ENCODE measurements at regions not wholly inside any gene's neighbourhood (a gene's known extent, or its start where the extent isn't known, plus 50 kb on each side); places are given as distances from the start of the nearest gene placed in this dataset.

GRCh38 chr18:41012194-41012593, 942.8 kb upstream of the PIK3C3 start:
- H3K4me3 ChIP-seq = no peak overlapping the region
- TF ChIP-seq CTCF (IDR thresholded peaks at IDR 0.05 in 8 of 11, conservative IDR thresholded peaks at IDR 0.05 in 3 of 11) (no peak), POLR2AphosphoS5 (IDR thresholded peaks at IDR 0.05) (no peak), POLR2A (IDR thresholded peaks at IDR 0.05) (no peak)
- H3K4me1 ChIP-seq = no peaks in the 10 kb centered on the region
- no peak overlapping the region for H3K27ac ChIP-seq
- 85 to 100% (median 95%) methylated on average over 1 of the region's 1 CpG for WGBS, 5 donors
- no peaks in the 10 kb centered on the region for H3K36me3 ChIP-seq
- no peak for DNase-seq
- no peaks in the 10 kb centered on the region for H3K27me3 ChIP-seq (replicated peaks in 1 of 7)
- intact Hi-C loops (cut with DNase I; ENCODE audit: low total_unique reads) = no loop called here
- peaks cover 0 to 15% (median 2%) of the 10 kb centered on the region in 8 donors for H3K9me3 ChIP-seq

GRCh38 chr18:41009926-41010325, 945.1 kb upstream of the PIK3C3 start:
- H3K9me3 ChIP-seq = peaks cover 0 to 5% (median 0%) of the 10 kb centered on the region in 8 donors
- intact Hi-C loops (cut with DNase I; ENCODE audit: low total_unique reads) = no loop called here
- TF ChIP-seq POLR2AphosphoS5 (IDR thresholded peaks at IDR 0.05) (no peak), CTCF (IDR thresholded peaks at IDR 0.05 in 8 of 11, conservative IDR thresholded peaks at IDR 0.05 in 3 of 11) (no peak)
- no peak for DNase-seq
- H3K27ac ChIP-seq = no peak overlapping the region
- H3K4me1 ChIP-seq = no peaks in the 10 kb centered on the region
- H3K27me3 ChIP-seq (replicated peaks in 1 of 7) = no peaks in the 10 kb centered on the region
- WGBS, 5 donors = 79 to 86% (median 86%) methylated on average over 6 of the region's 6 CpGs
- H3K36me3 ChIP-seq = no peaks in the 10 kb centered on the region
- H3K4me3 ChIP-seq = no peak overlapping the region

GRCh38 chr18:41004324-41004723, 950.7 kb upstream of the PIK3C3 start:
- TF ChIP-seq POLR2AphosphoS5 (IDR thresholded peaks at IDR 0.05) = no peak
- TF ChIP-seq CTCF (IDR thresholded peaks at IDR 0.05 in 8 of 11, conservative IDR thresholded peaks at IDR 0.05 in 3 of 11) = no peak
- TF ChIP-seq POLR2A (IDR thresholded peaks at IDR 0.05) = no peak
- no peaks in the 10 kb centered on the region for H3K27me3 ChIP-seq (replicated peaks in 1 of 7)
- no peak overlapping the region for H3K4me3 ChIP-seq
- no peak for DNase-seq
- no peaks in the 10 kb centered on the region for H3K4me1 ChIP-seq
- WGBS, 5 donors = 62 to 82% (median 68%) methylated on average over 3 of the region's 3 CpGs
- H3K36me3 ChIP-seq = no peaks in the 10 kb centered on the region
- H3K9me3 ChIP-seq = no peaks in the 10 kb centered on the region
- no peak overlapping the region for H3K27ac ChIP-seq
- intact Hi-C loops (cut with DNase I; ENCODE audit: low total_unique reads) = no loop called here

- Histone ChIP-seq H3K4me3 (no peak overlapping the region), H3K27me3 (replicated peaks in 1 of 7) (no peaks in the 10 kb centered on the region), H3K4me1 (no peaks in the 10 kb centered on the region), H3K9me3 (peaks cover 0 to 5% (median 0%) of the 10 kb centered on the region in 8 donors), H3K36me3 (no peaks in the 10 kb centered on the region), H3K27ac (no peak overlapping the region)
- TF ChIP-seq POLR2AphosphoS5 (IDR thresholded peaks at IDR 0.05) = no peak
- no peak for TF ChIP-seq POLR2A (IDR thresholded peaks at IDR 0.05)
- TF ChIP-seq CTCF (IDR thresholded peaks at IDR 0.05 in 8 of 11, conservative IDR thresholded peaks at IDR 0.05 in 3 of 11) = no peak
- 31 to 91% (median 76%) methylated on average over 1 of the region's 1 CpG for WGBS, 5 donors
- intact Hi-C loops (cut with DNase I; ENCODE audit: low total_unique reads) = no loop called here
- DNase-seq = no peak
These were observed 959.5 kb upstream of the PIK3C3 start for GRCh38 chr18:40995529-40995928.
